Activated T-helper 1 cell treated with Interleukin-2 at 50 U/mL for 16 hours (primary cell): ENCODE measurements at regions not wholly inside any gene's neighbourhood (a gene's known extent, or its start where the extent isn't known, plus 50 kb on each side); places are given as distances from the start of the nearest gene placed in this dataset.

Experiments
- DNase-seq: peaks from one replicate; pipeline ENCODE4 v3.0.0-alpha.2; 2020; ENCODE audit warnings: low read depth

DNA sequence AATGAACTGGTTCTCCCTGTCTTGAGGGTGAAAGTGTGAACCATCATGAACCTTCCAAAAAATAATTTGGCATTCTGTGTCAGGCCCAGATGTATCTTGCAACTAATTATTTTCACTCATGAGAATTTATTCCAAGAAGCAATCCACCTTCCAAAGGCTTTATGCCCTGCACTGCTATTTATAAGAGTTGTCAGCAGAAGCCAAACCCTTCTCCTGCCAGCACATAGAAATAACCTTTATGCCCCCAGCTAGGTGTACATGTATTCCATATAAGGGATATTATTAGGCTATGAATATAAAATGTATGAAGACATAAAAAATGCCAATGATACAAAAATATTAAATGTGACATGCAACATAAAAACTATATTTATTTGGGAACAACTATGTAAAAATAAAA, 69.0 kb upstream of the GDF10 start:
- DNase-seq: no peak

DNA sequence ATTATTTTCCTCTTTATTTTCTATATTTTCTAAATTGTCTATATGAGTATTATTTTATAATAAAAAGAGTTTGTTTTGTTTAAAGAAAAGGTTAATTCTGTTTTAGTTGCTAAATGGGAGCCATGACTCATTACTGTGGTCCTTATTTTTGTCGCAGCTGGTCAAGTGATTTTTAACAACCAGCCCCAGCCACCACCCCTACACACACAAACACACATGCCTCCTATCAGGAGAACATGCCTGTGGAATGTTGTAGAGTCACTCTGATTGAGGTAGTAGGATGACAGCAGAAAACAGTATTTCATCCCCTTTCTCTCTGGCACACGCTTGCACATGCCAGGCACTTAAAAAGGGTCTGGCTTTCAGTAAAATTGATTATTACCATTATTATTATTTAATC, 68.6 kb upstream of the GDF10 start:
- DNase-seq: no peak

DNA sequence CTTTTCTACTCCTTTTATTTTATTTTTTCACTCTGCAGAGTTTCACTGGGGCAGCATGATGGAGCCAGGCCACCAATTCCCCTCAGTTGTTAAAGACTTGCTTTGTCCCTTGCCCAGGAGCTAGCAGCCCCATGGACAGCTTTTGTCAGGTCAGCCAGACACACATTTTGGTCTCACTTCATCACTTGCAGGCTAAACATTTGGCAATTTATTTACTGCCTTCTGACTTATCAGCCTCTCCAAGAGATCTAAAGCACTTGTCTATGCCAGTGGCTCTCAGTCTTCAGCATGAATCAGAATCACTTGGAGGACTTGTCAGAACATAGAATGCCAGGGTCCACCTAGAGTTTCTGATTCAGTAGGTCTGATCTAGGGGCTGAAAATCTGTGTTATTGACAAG, 66.4 kb upstream of the GDF10 start:
- no peak for DNase-seq

DNA sequence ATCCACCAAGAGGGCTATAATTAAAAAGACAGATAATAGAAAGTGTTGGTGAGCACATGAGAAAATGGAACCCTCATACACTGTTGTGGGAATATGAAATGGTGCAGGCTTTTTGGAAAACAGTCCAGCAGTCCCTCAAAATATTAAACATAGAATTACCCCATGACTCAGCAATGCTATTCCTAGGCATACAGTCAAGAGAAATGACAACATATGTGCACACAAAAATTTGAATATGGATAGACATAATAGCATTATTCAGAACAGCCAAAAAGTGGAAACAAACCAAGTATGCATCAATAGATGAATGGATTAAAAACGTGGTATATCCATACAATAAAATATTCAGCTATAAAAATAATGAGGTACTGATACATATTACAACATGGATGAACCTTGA, 64.5 kb upstream of the GDF10 start:
- DNase-seq: no peak

DNA sequence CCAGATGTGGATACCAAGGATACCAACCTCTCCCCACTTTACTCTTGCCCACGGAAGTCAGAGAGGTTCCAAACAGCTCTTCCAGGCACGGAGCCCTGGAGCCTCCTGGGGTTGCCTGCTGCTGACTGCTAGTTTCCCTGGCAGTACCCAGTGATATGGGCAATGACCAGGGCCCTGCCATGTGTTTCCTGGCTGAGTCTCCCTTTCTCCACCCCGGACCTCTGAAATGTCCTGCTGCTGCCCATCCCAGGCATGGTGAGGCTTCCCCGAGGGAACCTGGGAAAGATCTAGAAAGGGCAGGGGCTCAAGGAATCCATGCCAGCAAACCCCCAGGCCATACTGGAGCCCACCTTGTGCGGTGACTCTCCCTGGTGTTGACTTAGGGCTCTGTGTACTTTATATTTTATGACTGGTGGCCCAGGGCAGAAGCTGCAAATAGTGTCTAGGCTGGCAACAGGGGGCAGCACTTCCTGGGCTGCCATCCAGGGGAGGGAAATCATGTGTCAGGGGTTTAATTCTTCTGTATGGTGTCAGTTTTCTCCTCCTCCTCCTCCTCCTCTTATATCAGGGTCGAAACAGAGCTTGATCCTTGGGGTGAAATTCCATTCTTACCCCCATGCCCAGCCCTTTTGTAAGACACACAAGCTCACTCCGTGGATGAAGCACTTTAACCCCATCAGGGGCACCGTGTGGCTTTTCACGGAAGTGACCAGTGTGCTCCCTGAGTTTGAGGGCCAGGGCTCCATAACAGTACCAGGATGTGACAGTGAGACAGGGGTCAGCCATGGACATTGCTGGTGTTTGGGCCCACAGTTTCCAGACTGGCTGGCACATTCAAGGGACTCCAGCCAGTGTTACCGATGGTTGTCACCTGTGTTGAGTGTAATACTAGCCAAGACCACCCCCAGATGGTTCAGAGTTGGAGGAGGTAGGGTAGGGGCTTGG, 62.4 kb upstream of the GDF10 start:
- no peak for DNase-seq

DNA sequence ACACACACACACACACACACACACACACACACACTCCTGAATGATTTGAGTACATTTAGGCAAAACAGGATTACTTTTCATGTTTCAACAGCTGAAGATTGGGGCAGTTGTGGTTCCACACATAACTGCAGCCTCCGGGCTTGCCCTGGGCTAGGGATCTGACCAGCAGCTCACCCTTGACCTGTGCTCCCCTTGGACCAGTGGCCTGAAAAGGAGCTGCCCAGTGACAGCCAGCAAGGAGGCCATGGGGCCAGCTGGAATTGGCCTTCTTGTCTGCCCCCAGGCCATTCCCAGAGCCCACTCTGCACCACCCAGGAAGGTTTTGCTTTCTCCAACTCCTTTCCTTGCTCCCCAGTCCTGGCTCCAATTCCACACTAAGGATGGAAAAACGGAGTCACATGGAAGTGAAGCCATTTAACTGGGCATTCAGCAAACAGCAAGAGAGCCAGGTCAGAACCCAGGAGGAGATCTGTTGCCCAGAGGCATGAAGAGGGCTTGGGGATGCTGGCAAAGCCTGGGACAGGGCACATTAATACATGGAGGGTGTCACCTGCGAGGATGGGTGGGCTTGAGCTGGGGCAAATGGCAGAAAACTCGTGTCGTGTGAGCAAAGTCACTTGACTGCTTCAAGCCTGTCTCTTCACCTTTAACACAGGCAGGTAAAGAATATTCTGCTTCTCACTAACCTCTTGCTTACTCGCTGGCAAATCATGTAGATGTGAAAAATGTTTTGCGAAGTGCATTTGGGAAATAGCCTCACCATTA, 61.5 kb upstream of the GDF10 start:
- DNase-seq: no peak

DNA sequence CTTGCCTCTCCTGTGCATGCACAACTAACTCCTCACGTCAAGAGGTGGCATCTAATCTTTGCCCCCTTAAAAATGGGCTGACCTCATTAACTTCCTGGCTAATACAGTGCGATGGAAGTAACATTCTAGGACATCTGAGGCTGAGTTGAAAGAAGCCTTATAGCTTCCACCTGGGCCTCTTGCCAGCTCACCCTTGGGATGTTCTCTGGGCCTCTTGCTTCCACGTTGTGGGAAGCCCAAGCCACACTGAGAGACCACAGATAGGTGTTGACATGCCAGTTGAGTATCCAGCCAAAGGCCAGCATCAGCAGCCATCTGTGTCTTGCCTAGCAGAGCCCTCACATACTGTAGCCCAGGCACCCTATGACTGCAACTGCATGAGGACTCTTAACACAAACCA, 60.8 kb upstream of the GDF10 start:
- DNase-seq: no peak

DNA sequence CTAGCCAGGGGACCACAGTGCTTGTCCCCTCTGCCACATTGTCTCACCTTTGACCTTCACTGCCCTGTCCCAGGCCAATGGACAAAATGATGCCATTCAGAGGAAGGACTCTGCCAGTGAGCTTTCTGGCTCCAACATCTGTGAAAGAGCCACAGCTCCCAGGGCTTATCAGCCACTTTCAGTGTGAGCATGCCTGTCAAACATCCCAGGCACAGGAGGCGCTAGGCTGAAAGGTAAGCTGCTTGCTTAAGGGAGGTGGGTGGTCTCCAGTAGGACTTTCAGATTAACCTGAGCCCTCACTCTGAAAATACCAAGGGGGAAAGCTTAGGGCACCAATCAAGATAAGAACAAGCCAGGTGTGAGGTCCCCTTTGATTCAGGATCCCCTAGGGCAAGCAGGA, 59.8 kb upstream of the GDF10 start:
- DNase-seq: no peak

DNA sequence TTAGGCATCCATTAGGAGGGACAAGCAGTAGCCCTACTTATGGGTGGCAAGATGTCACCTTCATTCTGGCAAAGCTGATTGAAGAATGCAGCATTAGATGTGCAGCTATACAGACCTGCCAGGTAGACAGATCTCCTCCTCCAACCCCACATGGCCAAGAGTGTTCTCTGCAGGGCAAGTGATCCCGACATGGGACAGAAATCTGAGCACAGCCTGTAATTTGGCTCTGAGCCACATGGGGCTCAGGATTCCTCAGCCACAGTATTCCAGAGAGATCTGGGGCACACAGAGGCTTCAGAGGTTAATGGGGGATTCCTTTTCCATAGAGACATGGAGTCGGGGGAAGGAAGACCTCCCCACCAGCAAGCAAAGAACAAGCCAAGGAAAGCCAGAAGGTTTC, 58.7 kb upstream of the GDF10 start:
- no peak for DNase-seq

DNA sequence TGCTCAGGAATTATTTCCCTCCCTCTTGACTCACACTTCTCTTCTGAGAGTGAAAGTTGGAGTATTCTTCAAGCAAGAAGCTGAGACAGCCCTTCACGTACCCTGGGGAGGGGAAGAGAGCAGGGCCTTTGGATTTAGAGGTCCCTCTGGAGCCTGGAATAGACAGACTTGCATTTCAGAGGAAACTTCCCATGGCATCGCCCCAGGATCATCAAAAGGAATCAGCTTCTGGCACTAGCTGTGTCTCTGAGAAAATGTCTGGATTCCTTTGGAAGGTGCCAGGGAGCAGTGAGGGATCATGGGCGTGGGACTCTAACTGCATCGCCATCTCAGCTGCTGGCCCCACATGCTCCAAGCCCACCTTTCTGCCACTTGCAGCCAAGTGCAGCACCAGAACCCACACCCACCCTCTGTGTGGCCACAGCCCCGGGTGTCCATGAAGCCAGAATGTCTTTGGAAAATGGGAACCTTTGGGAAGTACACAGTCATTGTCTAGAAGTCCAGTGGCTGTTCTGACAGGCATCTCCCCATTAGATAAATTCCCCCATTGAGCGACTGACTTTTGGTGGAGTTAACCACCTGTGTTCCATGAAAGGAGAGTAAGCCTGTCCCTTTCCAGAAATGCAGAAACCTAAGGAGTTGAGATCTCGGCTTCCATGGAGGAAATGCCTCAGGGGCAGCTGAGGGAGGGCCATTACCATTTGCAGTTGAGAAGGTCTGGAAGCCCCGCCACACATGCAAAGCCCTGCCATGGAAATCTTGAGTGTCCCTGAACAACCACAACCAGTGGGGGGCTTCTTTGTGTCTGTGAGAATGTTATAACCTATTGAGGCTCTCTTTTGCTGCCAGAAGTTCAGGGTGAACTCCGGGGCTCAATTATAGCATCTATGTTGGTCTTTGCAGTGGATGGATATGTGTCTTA, 57.8 kb upstream of the GDF10 start:
- DNase-seq: no peak

DNA sequence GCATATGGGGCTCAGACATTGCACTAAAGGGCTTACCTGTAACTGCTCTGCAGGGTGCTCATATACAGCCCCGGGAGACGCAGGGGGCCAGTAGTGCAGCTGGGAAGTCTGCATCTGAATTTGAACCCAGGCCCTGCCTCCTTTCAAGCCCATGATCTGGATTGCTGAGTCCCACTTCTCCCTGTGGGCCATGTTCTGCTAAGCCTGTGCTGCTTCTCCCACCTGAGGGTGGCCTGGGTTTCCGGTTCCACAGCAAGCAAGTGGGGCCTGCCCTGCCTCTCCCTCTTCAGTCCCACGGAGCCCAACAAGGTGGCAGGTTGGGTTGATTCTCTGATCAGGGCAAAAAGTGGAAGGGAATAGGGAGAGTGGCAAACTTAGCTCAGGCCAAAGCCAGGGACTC, 56.6 kb upstream of the GDF10 start:
- DNase-seq: no peak

DNA sequence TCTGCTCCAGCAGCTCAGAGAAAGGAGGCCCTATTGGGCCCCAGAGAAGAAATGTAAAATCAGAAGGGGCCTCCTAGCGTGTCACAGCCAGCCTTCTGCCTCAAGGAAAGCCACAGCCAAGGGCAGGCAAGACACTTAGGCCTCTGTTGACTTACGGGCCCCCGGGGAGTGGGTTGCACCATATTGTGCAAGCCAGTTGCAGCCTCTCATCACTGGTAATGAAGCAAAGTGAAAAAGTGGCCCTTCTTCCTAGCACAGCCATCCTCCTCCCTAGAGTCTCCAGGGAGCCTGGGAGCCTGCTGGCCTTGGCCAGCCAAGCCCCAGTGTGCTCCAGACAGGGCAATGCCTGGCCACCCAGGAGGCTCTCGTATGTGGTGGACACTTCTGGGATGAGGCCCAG, 56.2 kb upstream of the GDF10 start:
- DNase-seq: no peak

DNA sequence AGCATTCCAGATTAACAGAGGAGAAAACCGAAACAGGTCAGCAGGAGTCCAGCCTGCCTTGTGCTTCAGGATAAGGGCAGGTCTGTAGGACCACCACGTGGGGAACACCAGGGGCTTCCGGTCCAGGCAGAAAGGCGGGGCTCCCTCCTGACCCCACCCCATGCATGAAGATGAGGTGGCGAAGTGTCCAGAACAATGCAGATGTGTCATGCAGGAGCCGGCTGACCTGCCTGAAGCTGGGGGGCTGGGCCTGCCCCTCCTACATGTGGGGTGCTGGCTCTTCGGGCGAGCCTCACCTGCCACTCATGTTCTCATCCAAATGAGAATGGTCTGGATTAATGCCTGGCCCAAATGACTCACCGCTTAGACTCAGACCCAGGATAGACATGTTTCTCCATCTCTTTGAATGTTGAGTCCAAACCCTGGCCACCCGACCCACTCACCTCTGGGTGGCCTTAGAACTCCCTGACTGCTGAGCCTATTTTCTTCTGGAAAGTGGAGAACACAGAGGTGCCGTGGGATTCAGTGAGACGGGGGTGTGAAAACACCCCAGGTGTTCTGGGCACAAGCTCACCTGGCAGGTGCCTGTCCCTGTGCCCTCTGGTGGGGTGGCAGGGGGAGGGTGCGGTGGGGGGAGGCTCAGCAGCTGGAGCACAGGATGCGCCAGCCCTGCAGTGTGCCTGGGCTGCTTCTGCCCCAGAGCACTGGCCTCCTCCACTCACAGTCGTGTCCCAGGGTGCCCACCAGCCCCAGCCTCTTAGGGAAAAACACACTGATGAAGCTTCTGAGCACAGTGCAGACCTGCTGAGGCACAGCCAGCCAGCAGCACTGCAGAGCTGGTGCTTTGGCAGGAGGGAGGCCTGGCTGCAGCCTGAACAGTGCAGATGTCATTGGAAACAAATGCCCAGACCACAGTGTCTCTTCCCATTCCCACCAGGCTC, 55.2 kb upstream of the GDF10 start:
- no peak for DNase-seq

DNA sequence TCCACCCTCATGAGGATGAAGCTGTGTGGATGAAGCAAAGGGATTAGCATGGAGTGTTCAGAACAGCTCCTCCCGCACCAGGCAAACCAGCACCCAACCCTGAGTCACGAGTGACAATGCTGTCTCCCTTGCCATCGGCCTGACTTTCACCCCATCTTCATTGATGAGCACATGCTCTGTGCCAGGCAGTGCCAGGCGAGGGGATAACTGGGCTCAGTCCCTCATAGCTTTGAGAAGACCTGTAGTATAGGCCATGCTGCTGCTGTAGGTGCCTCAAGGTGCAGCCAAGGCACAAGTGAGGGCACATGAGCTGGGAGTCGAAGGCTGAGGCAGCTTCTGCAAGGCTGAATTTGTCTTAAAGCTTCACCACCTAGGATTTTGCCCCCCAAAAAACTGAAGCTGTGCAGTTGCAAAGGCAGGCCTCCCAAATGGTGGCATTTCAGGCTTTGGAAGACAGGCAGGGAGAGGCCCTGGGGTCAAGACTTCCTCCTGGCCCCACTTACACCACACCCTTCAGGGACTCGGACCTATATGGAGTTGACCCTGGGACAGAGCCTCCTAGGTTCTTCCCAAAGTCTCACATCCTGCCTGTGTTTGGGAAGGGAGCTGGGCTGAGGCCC, 54.2 kb upstream of the GDF10 start:
- no peak for DNase-seq

DNA sequence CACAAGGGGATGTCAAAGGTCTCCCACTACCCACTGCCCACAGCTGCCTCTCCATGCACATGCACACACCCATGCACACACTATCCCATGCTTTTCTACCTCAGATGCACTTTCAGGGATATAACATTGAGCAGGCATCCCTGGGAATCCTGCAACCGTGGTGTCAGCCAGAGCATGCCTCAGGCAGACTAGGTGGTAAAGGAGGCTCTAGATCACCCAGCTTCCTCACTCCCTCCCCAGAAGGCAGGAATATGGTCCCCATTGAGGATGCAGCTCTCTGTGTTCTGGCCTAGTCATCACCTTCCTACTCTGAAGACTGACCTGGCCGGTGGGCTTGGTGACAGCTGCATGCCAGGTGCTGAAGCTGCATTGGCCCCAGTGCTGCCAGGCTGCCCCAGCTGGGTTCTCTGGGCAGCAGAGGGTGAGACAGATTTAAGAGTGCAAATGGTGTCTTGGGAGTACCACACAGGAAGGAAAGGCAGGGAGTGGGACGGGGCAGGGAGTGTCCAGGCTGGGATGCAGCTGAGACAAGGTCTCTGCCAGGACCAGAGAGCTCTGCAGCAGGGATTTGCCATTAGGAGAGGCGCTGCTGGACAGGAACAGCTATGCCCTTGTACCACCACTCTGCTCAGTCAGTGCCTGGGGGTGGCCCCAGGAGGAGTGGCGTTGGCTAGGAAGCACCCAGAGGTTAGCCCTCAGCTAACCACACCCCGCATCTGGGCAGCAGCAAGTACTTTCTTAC, 53.4 kb upstream of the GDF10 start:
- no peak for DNase-seq

DNA sequence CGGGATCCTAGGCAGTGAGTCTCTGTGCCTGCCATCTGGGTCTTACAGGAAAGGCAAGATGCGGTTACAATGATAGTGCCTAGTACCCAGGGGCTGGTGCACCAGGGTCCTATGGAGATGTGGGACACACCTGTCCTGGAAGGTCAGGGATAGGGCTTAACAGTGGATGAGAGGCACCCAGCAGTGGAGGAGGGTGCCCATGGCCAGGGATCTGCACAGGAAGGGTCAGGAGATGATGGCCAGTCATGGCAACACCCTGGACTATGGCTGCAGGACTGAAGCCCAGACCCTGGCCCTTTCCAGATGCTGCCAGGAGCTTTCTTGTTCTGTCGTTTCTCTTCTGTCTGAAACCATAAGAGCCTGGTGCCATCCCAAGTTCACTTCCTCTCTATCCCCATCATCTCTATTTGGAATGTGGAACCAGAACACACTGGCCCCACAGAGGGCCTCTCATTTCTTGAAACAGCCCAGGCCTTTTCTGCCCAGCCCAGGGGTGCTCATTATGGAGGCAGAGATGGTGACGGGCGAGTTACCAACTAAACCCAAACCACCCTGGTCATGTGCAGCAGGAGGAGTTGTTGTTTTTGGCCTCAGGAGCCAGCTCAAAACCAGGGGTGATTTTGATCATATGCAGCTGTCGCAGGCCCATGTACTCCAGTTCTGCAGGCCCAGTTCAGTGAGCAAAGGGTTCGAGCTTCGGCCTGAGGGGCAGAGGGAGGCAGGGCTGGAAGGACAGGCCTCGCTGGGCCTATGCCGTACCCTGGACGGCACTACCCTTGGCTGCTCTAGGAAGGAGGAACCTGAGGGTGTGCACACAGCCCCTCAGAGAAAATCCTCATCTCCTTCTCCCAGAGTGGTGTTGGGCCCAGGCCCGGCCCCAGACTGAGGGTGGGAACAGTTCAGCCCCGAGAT, 52.6 kb upstream of the GDF10 start:
- no peak for DNase-seq

DNA sequence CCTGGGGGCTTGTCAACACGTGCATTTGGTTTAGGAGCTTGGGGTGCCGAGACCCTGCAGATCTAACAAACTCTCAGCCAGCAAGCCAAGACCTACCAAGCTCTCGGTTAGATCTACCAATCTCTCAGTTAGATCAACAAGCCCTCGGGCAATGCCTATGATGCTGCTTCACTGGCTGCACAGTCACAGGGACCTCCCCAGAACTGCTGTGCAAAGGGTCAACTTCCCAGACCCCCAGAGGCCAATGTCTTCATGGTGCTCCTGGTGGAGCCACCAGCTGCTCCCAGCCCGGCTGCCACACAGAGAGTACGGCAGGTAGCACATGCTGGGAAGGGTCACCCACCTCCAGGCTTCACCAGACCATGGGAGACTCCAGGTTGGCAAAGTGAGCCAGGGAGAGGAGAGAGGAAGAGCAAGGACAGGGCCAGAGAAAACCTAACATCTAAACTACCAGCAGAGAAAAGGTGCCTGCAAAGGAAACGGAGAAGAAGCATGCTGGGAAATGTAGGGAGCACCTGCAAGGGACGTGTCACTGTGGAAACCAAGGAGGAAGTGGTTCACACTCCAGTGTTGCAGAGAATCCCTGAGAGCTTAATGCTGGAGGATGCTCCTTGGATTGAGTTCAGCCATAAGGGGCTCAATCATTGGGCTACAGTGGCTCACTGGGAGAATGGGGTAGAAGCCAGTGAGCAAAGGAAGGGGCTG, 51.5 kb upstream of the GDF10 start:
- DNase-seq: no peak

DNA sequence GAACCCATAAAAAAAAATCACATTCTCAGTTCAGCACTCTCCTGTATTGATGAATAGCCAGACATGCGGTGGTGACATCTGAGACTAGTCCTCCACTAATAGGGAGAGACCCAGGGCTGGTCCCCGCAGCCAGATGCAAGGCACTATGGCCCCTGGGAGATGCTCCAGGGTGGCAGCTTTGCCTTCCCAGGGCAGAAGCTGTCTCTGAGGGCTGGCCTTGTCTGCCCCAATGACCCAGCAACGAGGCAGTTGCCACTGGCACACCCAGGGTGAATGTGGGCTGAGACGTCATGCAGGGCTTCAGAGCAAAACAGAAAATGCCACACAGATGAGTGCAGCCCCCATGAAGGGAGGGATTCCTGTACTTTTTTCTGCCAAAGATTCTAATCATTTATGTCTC, 50.1 kb upstream of the GDF10 start:
- DNase-seq: no peak
